ENCODE measurements at regions not wholly inside any gene's neighbourhood (a gene's known extent, or its start where the extent isn't known, plus 50 kb on each side); places are given as distances from the start of the nearest gene placed in this dataset.
"Not testable (repeated sequence)": the region's sequence is repeated elsewhere in the genome, so short reads cannot be mapped to it uniquely, and the experiment has no call there.

DNA sequence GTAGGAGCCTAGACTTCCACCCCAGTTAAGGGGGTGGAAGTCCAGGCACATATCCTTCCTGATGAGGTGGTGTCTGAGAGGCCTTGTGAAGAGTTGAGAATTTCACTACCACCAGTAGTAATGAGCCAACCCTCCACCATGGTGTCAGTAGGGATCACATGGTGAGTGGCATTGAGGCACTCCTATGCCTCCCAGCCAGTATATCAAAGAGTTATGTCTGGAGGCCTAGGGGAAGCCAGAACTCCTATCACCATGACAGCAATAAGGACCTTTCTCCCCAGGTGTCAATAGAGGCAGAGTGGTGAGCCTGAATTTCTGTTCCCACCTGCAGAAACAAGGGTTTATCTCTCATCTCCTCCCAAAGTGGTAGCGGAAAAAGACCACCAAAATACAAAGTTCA, 106.6 kb upstream of the ADTRP start:
- DNase-seq = no peak

DNA sequence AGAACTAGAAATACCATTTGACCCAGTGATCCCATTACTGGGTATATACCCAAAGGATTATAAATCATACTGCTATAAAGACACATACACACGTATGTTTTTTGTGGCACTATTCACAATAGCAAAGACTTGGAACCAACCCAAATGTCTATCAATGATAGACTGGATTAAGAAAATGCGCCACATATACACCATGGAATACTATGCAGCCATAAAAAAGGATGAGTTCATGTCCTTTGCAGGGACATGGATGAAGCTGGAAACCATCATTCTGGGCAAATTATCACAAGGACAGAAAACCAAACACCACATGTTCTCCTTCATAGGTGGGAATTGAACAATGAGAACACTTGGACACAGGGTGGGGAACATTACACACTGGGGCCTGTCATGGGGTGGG, 104.9 kb upstream of the ADTRP start:
- not testable (repeated sequence) for DNase-seq

DNA sequence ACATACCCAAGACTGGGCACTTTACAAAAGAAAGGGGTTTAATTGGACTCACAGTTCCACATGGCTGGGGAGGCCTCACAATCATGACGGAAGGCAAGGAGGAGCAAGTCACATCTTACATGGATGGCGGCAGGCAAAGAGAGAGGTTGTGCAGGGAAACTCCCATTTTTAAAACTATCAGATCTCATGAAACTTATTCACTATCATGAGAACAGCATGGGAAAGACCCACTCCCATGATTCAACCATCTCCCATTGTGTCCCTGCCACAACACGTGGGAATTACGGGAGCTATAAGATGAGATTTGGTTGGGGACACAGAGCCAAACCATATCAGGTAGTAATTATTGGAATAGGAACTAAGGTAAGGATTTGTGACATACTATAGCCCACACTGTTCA, 101.6 kb upstream of the ADTRP start:
- DNase-seq = not testable (repeated sequence)

DNA sequence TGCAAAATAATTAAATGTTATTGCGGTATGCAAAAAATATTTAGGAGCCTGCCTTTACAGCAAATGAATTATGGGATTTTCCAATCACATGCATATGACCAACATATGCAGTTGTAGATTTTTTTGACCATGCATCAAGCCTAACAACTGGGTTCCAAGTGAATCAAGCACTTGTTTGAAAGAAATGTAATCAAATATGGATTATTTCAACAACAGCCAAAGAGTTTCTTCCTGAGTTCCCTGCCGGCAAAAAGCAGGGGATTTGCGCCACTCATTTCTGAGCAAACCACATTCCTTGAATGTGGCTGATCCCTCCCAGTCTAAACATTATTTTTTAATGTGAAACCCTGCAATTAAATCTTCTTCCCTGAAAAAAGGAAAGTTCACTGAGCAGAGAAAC, 100.1 kb upstream of the ADTRP start:
- no peak for DNase-seq

DNA sequence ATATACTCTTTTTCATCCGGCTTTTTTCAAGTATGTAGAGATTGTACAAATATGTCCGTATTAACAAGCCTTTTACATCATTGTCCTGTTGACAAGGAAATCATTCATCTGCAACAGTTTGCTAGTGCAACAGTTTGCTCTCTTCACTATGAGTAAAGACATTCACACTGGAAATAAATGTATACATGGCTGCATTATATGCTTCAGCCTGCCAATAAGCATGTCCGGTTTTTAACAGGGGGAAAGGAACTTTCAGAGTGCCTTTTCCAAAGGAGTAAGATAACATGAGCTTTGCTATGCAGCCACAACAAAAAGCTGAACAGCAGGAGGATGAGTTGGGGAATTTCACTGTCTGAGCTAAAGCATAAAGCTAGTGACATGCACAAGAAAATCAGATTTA, 99.4 kb upstream of the ADTRP start:
- DNase-seq = no peak

DNA sequence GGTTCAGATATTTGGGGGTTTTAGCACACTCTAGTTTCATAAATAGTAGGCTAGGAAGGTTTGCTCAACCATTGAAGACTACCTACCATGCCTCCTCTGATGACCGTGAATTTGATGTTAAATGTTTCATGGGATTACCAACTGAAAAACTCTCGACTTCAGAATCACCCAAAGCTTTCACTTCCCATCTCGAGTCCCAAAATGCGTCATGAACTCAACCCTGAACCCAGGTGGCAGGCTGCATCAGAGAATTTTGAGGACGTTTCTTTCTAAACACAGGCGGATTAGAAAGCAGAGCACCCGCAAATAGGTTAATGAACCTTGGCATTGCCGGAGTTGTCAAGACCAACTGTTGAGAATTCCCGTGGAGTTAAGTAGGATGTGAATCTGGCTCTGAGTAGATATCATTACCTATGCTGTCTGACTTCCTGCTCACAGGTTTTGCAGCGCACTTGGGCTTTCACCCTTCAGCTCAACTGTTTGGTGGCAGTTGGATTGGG, 98.4 kb upstream of the ADTRP start:
- DNase-seq = no peak

DNA sequence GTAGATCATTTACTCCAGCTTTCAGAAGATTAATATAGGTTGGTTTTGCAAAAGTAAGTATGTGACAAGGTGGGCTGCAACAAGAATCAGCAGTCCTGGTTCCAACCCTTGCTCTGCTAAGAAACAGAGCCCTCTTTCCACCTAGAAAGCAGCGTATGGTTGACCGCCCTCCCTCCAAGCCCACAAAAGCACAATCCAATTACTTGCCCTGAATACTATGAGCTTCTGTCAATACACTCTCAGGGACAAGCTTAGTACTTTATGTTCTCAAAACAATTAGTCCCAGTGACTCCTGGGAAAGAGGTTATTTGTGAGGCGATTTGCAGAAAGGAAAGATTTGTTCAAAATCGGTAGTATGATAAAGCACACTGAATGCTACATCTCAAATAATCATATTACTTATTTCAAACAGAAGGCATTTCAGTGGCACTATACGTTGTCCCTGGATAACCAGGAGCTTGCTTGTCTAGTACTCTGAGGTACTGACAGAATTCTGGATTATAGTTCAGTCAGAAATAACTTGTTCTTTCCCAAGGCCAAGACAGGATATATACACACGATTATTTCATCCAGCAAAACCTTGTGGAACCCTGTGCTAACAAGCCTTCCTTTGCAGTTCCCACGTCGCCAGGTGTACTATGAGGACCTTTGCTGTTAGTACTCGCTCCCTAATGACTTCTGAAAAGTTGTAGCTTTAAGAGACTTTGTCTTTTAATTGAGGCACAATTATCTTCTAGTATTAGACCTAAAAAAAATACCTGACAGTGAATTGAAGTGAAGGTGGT, 96.9 kb upstream of the ADTRP start:
- no peak for DNase-seq

DNA sequence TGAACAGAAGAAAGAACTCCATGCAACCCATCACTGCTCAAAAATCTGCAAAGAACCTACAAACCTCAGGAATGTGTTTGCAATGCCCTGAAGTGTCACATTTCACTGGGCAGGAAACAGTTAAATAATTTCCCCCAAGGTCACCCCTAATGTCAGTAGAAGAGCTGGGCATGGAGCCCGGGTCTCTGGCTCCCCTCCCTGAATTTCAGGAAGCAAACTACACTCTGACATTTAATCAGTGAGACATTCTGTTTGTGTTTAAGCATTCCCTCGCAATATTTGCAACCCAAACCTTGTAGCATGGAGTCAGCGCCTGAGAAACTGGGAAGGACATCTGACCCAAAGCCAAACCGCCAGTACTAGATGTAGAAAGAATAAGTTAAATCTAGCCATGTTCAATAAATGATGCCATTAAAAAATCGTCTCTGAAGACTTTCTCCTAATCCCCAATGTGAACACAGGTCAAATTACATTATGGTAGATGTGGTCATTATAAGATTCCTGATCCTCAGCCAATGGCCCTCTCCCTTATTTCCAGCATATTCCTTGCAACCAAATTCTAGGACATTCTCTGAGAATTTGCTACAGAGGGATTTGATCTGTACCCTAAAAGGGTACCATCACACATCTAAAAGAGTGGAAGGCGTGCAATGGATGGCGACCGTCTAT, 91.2 kb upstream of the ADTRP start:
- no peak for DNase-seq

DNA sequence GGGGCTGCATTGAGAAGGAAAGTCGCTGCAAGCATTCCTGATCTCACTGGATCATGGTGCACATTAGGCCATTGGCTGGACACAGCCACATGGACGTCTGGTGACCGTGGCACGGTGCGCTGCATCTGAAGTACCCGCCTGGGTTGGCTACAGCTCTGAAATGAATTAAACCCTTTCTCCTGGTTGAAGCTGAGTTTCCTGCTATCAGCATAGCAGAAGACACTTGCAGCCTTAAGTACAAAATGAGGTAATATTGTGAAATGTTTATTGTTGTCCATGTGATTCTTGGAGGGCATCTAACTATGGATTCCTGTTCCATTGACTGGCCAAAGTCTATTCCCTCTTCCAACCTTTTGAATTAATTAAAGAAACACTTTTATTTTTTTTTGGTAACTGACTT, 89.8 kb upstream of the ADTRP start:
- DNase-seq = no peak

DNA sequence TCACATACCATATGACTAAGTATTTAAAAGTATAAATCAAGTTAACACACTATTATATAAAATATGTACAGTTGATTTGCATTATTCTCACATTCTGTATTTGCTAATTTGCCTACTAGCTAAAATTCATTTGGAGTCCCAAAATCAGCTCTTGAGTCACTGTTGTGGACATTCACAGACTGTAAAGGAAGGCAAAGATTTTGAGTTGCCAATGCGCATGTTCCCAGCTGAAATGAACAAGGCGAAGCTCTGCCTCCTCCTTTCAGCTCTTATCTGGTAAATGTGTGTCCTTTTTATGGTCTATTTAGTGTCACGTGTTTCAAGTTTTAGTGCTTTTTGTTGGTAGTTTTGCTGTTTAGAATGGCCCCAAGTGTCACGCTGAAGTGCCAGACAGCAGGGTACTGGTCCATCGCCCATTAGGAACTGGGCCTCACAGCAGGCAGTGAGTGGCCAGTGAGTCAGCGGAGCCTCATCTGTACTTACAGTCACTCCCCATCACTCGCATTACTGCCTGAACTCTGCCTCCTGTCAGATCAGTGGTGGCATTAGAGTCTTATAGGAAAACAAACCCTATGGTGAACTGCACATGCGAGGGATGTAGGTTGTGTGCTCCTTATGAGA, 87.2 kb upstream of the ADTRP start:
- no peak for DNase-seq

DNA sequence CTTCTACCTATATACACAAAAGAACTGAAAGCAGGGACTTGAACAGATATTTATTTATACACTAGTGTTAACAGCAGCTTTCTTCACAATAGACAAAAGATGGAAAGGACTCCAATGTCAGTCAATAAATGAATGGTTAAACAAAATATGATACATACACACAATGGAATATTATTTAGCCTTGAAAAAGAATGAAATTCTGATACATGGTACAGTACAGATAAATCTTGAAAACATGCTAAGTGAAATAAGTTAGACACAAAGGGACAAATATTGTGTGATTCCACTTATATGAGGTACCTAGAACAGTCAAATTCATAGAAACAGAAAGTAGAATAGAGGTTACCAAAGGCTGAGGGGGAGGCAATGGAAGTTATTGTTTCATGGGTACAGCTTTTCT, 79.8 kb upstream of the ADTRP start:
- DNase-seq = no peak

DNA sequence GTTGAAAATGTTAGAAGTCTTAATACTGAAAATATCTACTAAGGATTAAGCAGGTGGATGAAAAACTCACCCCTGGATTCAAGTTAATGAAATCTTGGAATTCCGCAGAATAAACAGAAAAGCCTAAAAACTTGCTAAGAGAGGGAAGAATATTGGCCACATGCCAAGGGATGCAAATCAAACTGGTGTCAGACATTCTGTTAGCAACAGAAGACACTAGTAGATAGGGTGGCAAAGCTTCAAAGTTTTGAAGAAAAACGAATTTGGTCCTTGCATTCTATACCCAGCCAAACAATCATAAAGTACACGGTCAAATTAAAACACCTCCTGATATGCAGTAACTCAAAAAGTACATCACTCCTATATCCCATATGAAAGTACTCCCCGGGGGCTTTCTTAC, 77.1 kb upstream of the ADTRP start:
- DNase-seq = no peak

DNA sequence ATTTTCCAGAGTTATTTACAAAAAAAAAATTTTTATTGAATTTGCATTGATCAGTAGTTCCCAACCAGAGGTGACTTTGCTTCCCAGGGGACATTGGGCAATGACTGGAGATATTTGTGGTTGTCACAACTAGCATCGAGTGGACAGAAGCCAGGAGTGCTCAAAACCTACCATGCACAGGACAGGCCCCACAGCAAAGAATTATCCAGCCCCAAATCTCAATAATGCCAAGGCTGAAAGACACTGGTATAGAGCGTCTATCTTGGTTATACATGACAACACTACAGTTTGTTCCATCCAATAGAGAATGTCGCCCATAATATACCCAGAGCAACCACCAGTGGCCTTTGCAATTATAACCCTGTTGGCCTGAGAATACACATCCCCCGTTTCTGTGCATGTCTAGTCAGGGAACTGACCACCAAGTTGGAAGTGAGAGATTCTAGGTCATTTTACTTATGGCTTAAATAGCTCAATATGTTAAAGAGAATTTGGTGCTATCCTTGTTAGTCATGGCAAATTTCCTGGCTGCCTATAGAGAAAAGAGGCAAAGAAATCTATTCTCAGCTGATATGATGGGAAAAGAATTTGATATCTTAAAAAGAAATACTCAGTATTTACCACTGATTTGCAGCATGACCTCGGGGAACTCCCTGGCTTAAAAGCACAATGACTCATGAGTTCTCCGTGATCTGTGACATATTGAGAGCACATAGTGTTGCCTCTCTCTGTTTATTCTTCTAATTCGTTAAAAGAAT, 76.0 kb upstream of the ADTRP start:
- peak; percentile 10 for DNase-seq

DNA sequence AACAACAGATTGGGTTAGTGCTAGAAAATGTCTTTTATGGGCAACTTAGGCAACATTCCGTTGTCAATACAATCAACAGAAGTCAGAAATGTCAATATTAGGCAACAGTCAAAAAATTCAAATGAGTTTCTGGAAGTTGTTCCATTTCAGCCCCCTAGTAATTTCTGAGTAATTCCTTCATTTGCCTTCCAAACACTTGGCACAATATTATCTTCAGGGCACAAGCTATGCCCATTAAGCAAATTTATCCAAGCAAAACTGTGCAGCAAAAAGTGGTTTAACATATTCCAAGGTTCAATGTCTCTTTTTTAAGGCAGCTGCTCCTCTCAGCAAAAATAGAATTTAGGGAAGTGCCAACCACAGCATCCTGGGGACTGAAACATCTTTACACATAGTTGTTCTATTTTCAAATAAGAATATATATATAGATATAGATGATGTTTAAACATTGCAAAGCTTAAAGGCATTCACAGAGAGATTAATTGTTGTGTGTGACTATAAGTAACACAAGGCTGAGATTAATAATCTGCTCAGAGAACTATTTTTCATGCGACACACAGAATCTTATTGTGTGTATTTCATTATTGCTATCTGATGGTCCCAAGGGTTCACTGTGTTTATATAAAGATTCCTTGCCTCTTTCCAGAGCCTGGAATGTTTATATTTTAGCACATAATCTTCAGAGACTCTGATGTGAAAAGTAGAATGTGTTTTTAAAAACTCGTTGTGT, 75.2 kb upstream of the ADTRP start:
- no peak for DNase-seq

DNA sequence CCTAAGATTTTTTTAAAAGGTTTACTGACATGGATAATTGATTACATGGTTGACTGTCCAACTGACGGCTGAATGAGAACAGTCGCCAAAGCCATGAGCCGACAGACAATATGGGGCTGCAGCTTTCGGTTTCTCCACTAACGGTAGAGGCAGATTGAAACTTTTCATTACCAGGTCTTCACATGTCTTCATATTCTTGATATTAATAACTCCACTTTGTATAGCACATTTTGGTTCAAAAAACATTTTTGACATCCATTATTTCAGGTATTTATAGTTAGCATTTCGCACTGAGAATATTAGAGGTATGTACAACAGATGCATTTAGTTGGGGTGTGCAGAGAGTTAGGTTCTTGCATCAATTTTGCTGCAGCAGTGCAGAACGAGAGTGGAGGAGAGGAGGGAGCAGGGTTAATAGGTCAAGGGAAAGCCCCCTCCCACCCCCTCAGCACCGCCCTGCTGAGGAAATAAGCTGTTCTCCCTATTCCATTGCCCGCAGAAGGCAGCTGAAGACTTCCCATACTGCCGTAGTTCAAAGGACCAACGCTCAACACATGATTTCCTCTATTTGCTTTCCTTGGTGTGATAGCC, 73.6 kb upstream of the ADTRP start:
- no peak for DNase-seq

DNA sequence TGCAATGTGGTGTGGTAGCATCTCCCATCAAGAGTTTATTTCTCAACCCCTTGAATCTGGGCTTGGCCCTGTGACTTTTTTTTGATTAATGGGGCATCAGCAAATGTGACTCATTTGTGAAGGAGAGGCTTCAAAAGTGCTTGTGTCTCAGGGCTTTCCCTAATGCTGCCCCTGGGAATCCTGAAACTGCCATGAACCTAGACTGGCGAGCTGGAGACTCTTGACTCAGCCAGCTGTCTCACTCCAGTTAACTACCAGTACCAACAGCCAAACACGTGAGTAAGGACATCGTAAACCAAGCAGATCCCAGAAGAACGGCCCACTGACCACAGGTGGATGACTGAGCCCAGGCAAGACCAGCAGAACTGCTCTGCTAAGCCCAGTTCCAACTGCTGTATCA, 72.8 kb upstream of the ADTRP start:
- DNase-seq = no peak

DNA sequence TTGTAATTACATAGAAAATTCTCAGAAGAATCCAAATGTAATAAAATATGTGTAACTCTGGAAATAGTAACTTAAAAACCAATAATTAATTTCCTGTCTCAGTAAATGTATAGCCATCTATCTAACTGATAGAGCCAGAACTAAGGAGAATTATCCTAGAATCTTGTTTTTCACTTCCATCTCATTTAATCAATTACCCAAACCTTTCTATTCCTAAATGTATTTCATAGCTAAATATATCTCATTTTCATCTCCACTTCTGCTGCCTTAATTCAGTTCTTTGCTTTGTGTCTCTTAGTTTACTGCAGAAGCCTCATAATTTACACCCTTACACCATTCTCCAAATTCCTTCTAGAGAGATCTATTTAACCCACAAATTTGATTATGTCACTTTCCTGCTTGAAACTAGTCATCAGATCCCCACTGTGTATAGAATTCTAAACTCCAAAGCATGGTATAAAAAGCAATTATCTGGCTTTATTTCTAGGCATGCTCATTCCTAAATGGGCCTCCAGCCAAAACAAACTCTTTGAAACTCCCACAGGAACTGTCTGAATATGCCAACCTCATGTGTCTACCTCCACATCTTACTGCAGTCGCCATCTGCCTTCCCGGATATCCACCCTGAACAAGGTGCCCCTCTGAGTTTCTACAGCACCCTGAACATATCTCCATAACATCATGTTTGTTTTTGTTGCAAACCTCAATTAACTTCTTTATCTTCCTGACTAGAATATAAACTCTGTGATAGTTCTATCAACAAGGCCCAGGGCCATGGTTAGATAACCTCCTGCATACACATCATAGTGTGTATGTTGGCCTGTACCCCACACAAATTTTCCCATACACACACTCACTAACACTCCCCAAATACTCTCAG, 70.5 kb upstream of the ADTRP start:
- DNase-seq = no peak

DNA sequence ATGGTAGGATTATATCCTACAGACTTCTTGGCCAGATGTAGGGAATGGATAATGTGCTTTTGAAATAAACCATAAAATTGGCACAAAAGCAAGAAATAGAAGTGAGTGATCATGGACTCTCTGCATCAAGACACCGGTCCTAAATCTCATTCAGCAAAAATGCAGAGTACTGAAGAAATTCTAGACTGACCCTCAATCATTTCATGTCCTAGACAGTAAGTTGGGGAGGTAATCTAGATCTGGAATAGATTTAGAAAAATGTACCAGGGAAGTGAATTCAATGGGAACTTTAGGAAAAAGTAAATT, 69.7 kb upstream of the ADTRP start:
- no peak for DNase-seq

DNA sequence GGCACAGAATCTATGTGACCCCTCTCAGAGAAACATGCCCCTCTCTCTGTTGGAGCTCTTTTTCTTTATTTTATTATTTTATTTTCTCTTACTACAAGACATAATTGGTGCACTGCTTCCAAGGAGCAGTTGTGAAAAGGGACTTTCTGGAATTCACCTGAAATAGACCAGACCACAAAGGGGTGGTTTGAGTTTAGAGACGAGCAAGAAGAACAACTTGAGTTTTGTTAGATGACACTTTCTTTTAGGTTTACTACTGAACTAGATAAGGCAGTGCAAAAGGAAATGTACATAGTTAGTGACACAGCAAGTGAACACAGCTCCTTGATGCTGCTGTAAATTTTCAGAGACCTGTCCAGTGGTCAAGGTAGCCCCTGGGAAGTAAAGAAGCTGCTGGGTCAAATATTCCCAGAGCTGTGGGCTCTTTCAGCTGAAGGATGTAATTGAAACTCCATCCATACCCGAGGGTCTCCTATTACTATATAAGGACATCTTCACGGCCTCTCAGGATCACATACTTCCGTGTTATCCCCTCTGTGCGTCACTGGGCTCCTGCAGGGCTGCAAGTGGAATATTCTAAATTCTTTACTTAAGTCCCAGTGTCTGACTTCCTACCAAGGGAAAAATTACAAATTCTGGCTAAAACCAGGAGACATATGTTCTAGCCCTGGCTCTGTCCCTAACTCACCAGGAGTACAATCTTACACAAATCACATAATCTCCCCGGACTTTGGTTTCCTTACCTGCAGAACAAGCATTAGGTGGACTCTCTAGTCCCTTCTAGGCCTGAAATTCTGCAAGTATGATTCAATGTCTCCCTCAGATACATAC, 69.1 kb upstream of the ADTRP start:
- DNase-seq = no peak

DNA sequence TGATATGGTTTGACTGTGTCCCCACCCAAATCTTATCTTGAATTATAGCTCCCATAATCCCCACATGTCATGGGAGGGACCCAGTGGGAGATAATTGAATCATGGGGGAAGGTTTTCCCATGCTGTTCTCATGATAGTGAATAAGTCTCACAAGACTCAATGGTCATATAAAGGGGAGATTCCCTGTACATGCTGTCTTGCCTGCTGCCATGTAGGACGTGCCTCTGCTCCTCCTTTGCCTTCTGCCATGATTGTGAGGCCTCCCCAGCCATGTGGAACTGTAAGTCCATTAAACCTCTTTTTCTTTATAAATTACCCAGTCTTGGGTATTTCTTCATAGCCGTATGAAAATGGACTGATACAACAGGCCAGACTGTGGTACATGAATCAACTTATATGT, 68.5 kb upstream of the ADTRP start:
- DNase-seq = not testable (repeated sequence)
